Mammary epithelial cell (primary cell): ENCODE measurements at regions not wholly inside any gene's neighbourhood (a gene's known extent, or its start where the extent isn't known, plus 50 kb on each side); places are given as distances from the start of the nearest gene placed in this dataset.

ENCODE experiments used
- CTCF ChIP-seq, 2 donors: IDR thresholded peaks in 1 of 2; conservative IDR thresholded peaks in 1 of 2; 2 replicates each; pipeline ENCODE4 v1.5.1; 2011 to 2012; ENCODE audit warnings: inconsistent platforms in 2 of 2, low read length in 2 of 2, mild to moderate bottlenecking in 2 of 2, control low read depth in 1 of 2, low read depth in 1 of 2; ENCODE audit not compliant: insufficient read depth in 1 of 2; ENCODE audit errors: extremely low read depth in 1 of 2
- EZH2 ChIP-seq: IDR thresholded peaks from 2 replicates; pipeline ENCODE4 v1.6.1; 2012; ENCODE audit warnings: low read length, inconsistent platforms, borderline replicate concordance

GRCh38 chr10:84587789-84588188 lies 259.4 kb downstream of the CCSER2 start:
- TF ChIP-seq CTCF (conservative IDR thresholded peaks at IDR 0.05 in 1 of 2, IDR thresholded peaks at IDR 0.05 in 1 of 2; ENCODE audit: extremely low read depth in 1 of 2, insufficient read depth in 1 of 2, low read depth in 1 of 2, low read length in 2 of 2) (no peak), EZH2 (no peak)
